ENCODE measurements at regions not wholly inside any gene's neighbourhood (a gene's known extent, or its start where the extent isn't known, plus 50 kb on each side); places are given as distances from the start of the nearest gene placed in this dataset.

DNA sequence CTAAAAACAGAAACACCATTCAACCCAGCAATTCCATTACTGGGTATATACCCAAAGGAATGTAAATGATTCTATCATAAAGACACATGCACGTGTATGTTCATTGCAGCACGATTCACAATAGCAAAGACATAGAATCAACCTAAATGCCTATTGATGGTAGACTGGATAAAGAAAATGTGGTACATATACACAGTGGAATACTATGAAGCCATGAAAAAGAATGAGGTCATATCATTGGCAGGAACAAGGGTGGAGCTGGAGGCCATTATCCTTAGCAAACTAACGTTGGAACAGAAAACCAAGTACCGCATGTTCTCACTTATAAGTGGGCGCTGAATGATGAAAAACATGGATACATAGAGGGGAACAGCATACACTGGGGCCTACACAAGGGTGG is 77.2 kb upstream of the MYOCD start:
- no peak for DNase-seq

DNA sequence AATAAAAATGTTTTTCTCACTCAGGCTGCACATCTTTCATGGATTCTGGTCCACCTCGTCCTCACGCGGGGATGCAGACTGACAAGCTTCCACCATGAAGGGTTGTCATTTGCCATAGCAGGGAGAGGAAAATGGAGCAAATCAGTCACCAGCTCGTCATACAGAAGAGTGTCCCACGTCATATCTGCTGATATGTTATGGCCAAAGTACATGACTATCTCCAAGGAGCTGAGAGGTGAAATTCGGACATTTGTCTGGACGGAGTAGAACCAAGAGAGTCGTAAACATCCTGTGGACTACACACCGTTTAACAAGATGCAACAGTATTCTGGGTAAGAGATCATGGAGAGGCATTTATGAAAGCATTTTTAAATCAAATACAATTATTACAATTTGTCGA is 75.3 kb upstream of the MYOCD start:
- no peak for DNase-seq

DNA sequence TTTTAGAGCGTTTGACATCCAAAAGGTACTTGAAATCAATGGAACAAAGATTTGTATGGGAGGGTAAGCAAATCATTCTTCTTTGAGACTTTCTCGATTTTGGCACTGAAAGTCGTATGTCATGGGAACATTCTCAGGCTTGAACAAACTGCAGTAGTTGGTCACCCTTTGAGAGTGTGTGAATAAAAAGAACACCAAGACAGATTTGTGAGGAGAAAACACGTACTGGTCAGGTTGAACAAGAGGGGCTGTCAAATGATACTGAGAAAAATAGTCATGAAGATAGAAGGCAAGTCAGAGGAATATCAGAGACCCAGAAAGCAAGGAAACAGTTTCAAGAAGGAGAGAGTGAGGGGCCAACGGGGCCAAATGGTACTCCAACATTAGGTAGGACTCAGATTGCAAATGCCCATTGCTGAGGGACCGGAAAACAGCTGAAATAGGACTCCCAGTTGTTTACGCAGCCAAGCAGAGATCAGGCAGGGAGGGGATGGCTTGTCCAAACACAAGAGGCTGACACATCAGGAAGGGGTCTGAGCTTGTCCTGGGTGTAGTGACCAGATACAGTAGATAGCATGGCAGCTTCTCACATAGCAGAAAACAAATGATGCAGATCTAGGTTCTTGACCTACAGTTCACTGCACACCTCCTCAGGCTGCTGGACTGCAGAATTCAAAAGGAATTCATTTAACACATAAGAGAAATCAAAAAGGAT is 74.5 kb upstream of the MYOCD start:
- DNase-seq = peak; percentile 60

DNA sequence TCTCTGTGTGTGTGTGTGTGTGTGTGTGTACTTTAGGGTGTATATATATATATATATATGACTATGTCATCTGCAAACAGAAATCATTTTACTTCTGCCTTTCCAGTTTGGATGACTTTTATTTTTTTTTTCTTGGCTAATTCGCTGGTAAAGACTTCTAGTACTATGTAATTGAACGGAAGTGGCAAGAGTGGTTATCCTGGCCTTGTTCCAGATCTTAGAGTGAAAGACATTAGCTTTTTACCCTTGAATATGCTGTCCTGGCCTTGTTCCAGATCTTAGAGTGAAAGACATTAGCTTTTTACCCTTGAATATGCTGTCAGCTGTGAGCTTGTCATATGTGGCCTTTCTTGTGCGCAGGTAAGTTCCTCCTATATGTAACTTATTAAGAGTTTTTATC is 72.7 kb upstream of the MYOCD start:
- DNase-seq = no peak

DNA sequence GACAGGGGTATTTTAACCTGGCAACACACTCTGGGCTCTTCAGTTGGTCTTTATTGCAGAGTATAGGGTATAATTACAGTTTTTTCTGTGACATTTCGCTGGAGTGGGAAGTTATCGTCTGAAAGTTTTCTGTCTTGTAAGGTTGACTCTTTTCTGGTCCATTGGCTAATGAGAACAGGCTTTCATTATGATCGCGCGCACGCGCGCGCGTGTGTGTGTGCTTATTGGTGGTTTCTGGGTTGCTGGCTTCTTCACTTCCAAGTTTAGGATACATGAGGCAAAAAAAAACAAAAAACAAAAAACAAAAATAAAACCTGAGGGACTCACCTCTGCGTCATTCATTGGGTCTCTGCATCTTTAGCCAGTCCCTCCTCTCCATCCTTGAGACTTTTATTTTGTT is 68.7 kb upstream of the MYOCD start:
- DNase-seq = no peak

DNA sequence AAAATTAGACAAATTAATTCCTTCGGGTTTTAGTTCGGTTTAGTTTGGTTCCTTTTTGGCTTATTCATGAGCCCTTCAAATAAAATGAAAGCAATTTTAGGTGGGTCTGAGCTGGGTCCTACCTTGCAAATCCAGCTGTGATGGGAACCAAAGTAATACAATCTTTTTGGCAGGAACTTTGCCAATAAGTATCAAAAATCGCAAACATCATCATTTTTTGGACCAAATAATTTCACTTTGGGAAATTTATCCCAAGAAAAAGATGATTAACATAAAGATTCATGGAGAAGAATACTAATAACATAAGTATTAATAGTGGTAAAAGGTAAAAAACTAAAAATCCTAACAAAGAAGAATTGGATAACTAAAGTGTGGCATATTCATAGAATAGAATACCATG is 67.8 kb upstream of the MYOCD start:
- DNase-seq = no peak

DNA sequence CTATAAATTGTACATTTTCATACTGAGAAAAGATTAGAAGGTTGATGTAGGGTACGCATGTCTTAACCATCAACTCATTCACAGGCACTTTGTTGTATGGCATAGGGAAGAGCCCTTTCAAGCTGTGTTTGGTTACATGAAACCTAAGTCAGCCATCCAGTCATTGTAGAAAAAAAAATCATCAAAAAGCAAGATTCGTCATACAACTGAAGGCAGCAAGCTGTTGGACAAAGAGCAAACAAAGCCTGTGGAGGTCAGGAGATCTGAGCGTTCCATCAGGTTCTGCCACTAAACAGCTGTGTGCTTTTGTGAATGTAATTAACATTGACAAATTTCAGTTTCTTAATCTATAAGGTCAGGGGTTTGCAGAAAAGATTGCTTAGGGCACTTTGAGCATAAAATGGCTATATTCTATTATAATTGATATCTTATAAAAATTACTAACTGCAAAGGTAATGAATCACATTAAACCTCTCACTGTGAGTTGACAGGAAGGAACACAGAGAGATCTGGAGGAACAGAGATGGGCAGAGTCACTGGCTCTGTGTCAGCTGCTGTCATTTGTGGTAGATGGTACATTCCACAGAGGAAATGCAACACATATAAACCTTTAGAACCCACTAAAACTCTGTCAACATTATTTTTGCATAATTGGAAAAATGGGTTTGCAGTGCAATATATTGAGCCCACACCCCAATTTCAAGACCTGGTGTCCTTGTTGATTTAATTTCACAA is 66.3 kb upstream of the MYOCD start:
- peak; percentile 31 for DNase-seq

DNA sequence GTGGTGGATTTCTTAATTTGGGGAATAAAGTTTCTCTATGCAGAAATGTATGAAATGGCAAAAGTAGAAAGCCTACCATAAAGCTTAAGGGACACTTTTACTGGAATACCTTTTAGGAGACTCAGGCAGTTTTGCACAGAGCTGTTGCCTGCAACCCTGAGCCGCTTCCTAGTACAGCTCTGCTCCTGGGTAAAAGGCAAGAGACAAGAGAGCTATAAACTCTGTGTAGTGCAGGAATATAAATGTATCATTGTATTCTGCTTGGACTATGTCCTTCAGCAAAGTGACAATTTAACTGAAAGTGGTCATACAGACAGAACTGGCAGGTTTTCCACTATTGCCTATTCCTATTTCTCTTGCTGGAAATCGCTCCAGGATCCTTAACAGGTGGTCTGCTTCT is 65.3 kb upstream of the MYOCD start:
- DNase-seq = no peak

DNA sequence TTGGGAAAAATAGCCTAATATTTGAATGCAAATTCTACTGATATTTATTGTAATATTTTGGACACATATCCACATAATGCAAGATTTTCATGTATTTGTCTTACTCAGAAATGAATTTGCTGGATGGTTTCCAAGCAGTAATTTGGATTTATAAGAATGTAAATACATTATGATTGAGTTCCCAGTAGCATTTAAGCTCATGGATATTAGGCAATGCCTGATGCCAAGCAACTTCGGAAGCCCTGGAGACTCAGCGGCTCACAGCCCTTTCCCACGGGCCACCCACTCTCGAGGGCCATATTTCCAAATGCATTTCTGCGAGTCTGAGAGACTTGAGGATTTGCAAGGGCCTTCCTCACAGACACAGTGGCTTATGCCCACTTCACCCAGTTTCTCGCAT is 62.1 kb upstream of the MYOCD start:
- DNase-seq = no peak

DNA sequence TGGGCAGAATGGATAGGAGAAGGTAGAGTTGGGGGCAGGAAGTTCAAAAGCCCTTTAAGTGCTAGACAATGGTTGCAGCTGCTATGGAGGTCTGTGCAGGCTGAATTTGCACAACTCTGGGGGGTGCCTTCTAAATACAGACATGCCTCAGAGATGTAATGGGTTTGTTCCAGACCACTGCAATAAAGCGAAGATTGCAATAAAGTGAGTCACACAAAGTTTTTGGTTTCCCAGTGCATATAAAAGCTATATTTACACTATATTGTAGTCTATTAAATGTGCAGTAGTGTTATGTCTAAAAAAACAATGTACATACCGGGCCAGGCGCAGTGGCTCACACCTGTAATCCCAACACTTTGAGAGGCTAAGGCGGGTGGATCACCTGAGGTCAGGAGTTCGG is 60.5 kb upstream of the MYOCD start:
- DNase-seq = no peak

DNA sequence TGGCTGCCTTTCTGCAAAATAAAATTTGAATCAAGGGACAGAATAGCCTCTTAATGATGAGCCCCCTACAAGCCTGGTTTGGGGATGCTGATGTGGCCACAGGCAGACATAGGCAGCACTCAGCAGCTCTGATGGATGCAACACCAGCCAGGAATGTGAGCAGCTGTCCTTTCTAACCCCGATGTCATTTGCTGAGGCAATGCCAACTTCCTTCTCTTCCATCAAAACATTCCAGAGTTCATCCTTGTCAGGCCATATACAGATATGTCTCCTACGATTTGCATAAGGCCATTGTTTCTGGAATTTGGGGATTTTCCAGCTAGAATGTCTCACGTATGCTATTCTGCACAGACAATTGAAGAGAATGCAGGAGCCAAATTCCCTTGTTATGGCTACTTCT is 52.1 kb upstream of the MYOCD start:
- DNase-seq = no peak

All from renal pelvis (tissue), 1 donor.